RWPE1 (cell line): ENCODE measurements at regions not wholly inside any gene's neighbourhood (a gene's known extent, or its start where the extent isn't known, plus 50 kb on each side); places are given as distances from the start of the nearest gene placed in this dataset.
"Not testable (repeated sequence)": the region's sequence is repeated elsewhere in the genome, so short reads cannot be mapped to it uniquely, and the experiment has no call there.

ENCODE experiments used
- CTCF ChIA-PET: fragments of 350-600 bp; sonication (Branson Sonifier 250); formaldehyde crosslinking; extraction: SDS; loops from one replicate; lab custom pipeline; 2021; lab: Yijun Ruan, JAX
- POLR2A ChIA-PET: fragments of 400-600 bp; formaldehyde crosslinking; extraction: SDS; loops from one replicate; lab custom pipeline; 2020; ENCODE audit warnings: antibody characterized with exemption; ENCODE audit not compliant: low non-redundant PET; lab: Yijun Ruan, JAX
- DNase-seq: peaks from one replicate; pipeline ENCODE4 v3.0.0; 2012; ENCODE audit warnings: low spot score
- H3K27ac ChIP-seq: fragments of 450-650 bp; 2 replicates; pipeline ENCODE4 v1.5.1; 2017
- TF ChIP-seq, protein P1 (sequence below): fragments of 450-650 bp; conservative IDR thresholded peaks from 2 replicates; pipeline ENCODE4 v1.5.1; 2017; ENCODE audit warnings: low read depth, mild to moderate bottlenecking

DNA sequence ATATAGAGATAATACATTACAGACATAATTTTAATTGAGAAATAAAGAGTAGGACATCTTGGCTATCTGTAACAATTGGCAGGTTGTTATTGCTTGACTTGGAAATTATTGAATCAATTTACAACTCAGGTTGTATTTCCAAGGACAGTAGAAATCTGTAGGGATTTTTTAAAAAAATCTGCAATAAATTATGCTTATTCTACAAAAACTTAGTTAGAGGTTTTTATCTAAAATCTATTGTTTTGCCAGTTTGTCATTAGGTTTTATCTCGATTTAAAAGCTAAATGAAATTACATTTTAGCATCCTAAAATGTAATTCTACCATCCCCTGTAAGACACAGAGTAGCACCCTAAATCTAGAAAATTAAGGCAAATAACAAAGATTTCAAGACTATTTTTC is 408.8 kb downstream of the COL11A1 start:
- POLR2A ChIA-PET, result no interaction called here
- no peak for DNase-seq
- TF ChIP-seq, protein P1, sequence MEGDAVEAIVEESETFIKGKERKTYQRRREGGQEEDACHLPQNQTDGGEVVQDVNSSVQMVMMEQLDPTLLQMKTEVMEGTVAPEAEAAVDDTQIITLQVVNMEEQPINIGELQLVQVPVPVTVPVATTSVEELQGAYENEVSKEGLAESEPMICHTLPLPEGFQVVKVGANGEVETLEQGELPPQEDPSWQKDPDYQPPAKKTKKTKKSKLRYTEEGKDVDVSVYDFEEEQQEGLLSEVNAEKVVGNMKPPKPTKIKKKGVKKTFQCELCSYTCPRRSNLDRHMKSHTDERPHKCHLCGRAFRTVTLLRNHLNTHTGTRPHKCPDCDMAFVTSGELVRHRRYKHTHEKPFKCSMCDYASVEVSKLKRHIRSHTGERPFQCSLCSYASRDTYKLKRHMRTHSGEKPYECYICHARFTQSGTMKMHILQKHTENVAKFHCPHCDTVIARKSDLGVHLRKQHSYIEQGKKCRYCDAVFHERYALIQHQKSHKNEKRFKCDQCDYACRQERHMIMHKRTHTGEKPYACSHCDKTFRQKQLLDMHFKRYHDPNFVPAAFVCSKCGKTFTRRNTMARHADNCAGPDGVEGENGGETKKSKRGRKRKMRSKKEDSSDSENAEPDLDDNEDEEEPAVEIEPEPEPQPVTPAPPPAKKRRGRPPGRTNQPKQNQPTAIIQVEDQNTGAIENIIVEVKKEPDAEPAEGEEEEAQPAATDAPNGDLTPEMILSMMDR, result no peak
- no peak overlapping the region for H3K27ac ChIP-seq
- CTCF ChIA-PET, result no interaction called here

DNA sequence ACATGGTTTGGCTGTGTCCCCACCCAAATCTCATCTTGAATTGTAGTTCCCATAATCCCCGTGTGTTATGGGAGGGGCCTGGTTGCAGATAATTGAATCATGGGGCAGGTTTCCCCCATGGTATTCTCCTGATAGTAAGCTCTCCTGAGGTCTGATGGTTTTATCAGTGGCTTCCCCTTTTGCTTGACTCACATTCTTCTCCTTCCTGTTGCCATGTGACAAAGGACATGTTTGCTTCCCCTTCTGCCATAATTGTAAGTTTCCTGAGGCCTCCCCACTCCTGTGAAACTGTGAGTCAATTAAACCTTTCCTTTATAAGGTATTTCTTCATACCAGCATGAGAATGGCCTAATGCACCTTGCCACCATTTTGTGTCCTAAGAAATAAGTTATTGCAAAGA is 415.0 kb downstream of the COL11A1 start:
- ChIA-PET POLR2A (no interaction called here), CTCF (no interaction called here)
- DNase-seq, result no peak
- no peak overlapping the region for H3K27ac ChIP-seq
- TF ChIP-seq, protein P1, result no peak

DNA sequence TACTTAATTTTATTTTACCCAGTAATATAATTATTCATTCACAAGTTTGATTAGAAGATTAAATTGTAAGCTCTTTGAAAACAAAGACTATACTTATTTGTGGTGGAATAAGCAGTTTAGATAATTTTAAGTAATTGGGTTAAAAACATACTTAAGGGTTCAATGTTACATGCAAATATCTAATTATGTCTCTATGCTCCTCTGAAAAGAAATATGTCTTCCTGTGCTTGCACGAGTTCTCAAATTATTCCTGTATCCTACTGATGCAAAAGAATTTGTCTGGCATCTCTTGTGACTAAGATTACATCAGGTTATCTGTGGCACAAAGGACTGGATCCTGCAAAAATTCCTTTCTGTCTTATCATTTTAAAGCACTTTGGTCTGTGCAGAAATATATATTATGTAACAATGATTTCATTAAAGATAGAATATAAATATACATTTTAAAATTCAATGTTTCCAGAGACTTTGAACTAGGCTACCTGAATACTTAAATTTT is 416.7 kb downstream of the COL11A1 start:
- DNase-seq, result no peak
- ChIA-PET CTCF (no interaction called here), POLR2A (no interaction called here)
- no peak overlapping the region for H3K27ac ChIP-seq
- TF ChIP-seq, protein P1, result no peak

DNA sequence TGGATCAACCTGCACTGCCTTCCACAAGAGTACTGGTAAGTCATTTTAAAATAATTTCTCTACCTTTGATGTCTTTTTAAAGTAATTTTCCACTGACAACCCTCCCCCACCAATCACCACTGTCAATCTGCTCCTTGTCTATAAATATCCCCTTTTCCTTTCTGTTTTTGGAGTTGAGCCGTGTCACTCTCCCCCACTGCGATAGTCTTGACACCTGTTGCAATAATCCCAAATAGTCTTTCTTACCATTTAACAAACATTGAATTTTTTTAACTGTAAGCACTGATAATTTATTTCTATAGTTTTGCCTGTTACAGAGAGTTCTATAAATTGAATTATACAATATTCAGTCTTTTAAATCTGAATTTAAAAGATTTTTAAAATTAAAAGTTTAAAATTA is 420.9 kb downstream of the COL11A1 start:
- POLR2A ChIA-PET, result no interaction called here
- CTCF ChIA-PET, result no interaction called here
- TF ChIP-seq, protein P1, result no peak
- H3K27ac ChIP-seq, result no peak overlapping the region
- DNase-seq, result no peak

DNA sequence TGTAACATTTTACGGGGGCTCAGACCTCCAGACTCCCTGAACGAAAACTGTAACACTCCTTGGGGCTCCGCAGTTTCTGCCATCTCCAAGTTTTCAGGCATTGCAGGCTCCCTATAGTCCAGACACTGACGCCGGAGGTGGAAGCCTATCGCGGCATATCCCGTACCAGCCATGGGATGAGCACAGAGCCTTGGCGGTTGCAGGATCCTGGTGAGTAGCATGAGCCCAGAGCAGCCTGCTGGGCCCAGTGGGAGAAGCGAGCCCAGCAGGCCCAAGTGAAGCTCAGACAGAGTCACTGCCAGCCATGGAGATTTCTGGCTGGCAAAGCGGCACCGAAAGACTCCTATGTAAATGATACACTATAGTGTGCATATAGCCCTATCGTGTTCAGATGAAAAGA is 446.8 kb downstream of the COL11A1 start:
- POLR2A ChIA-PET, result no interaction called here
- no peak overlapping the region for H3K27ac ChIP-seq
- CTCF ChIA-PET, result no interaction called here
- TF ChIP-seq, protein P1, result no peak
- no peak for DNase-seq

DNA sequence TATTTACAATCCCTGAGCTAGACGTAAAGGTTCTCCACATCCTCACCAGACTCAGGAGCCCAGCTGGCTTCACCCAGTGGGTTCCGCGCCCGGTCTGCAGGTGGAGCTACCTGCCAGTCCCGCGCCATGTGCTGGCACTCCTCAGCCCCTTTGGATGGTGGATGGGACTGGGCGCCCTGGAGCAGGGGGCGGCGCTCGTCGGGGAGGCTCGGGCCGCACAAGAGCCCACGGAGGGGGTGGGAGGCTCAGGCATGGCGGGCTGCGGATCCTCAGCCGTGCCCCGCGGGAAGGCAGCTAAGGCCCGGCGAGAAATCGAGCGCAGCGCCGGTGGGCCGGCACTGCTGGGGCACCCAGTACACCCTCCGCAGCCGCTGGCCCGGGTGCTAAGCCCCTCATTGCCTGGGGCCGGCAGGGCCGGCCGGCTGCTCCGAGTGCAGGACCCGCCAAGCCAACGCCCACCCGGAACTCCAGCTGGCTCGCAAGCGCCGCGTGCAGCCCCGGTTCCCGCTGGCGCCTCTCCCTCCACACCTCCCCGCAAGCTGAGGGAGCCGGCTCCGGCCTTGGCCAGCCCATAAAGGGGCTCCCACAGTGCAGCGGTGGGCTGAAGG is 448.3 kb downstream of the COL11A1 start:
- H3K27ac ChIP-seq, CTCF ChIA-PET, POLR2A ChIA-PET, DNase-seq: not testable (repeated sequence)

DNA sequence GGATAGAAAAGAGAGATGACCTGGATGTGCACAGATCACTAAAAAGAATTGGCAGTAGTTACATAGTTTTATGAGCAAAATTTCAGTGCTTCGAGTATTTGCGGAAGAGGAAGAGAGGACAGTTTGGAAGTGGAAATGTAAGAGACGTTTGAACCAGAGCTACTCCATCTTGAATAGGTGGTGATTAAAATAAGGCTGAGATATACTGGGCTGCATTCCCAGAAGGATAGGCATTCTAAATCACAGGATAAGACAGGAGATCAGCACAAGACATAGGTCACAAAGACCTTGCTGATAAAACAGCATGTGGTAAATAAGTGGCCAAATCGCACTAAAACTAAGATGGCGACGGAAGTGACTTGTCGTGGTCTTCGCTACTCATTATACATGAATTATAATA is 453.3 kb downstream of the COL11A1 start:
- no peak overlapping the region for H3K27ac ChIP-seq
- no peak for DNase-seq
- CTCF ChIA-PET, result no interaction called here
- TF ChIP-seq, protein P1, result no peak
- POLR2A ChIA-PET, result no interaction called here
